ENCODE measurements at regions not wholly inside any gene's neighbourhood (a gene's known extent, or its start where the extent isn't known, plus 50 kb on each side); places are given as distances from the start of the nearest gene placed in this dataset.

GRCh38 chr1:184284900-184285299 is 101.9 kb upstream of the C1orf21 start:
- DNase-seq (ENCODE audit: low spot score): no peak
- Histone ChIP-seq H3K4me2 (ENCODE audit: low read depth, low read length) (no peak overlapping the region), H4K20me1 (ENCODE audit: insufficient read depth, low read length) (no peaks in the 10 kb centered on the region), H3K9me3 (ENCODE audit: low read length) (peaks cover 8% of the 10 kb centered on the region), H3K27ac (ENCODE audit: extremely low read length, insufficient read depth, low read length) (no peak overlapping the region), H3K4me1 (ENCODE audit: insufficient read depth, low read length) (no peaks in the 10 kb centered on the region), H3K36me3 (replicated peaks in 1 of 2; ENCODE audit: control insufficient read depth in 1 of 2, insufficient read depth in 2 of 2, low read length in 2 of 2) (no peaks in the 10 kb centered on the region), H2AFZ (ENCODE audit: low read length) (no peak overlapping the region), H3K9ac (ENCODE audit: insufficient read depth, low read depth, low read length) (no peak overlapping the region), H3K27me3 (ENCODE audit: control insufficient read depth in 1 of 2, insufficient read depth in 2 of 2, low read length in 2 of 2) (no peaks in the 10 kb centered on the region), H3K4me3 (replicated peaks in 1 of 3; ENCODE audit: insufficient read depth in 1 of 3, low read depth in 2 of 3, low read length in 3 of 3) (no peak overlapping the region), H3K79me2 (ENCODE audit: insufficient read depth, low read length) (no peaks in the 10 kb centered on the region)
- ChIA-PET POLR2A (no interaction called here), CTCF (ENCODE audit: low intra/inter-chr PET ratio, low total read pairs) (no interaction called here)
- no peak for FAIRE-seq
- TF ChIP-seq ZNF296 (CRISPR knock-in tag; conservative IDR thresholded peaks at IDR 0.05) (no peak), ZNF775 (CRISPR knock-in tag; IDR thresholded peaks at IDR 0.05; ENCODE audit: borderline replicate concordance) (no peak), CREBL2 (CRISPR knock-in tag; IDR thresholded peaks at IDR 0.05; ENCODE audit: borderline replicate concordance) (no peak), ZSCAN22 (CRISPR knock-in tag; IDR thresholded peaks at IDR 0.05) (no peak), MAFF (IDR thresholded peaks at IDR 0.05; ENCODE audit: low read depth, low read length) (0 out of 2 replicates have a peak, but pooled peaks have one; percentile 58), ZNF710 (CRISPR knock-in tag; IDR thresholded peaks at IDR 0.05; ENCODE audit: borderline replicate concordance) (no peak), MAFK (conservative IDR thresholded peaks at IDR 0.05 in 1 of 2, IDR thresholded peaks at IDR 0.05 in 1 of 2; ENCODE audit: low read length in 2 of 2) (peak; percentile 43 to 63; a peak in 2 of 4 replicates), ZNF703 (CRISPR knock-in tag; IDR thresholded peaks at IDR 0.05; ENCODE audit: borderline replicate concordance) (no peak)
- ATAC-seq: no peak
- 0% methylated on average over 1 of the region's 1 CpG for WGBS (ENCODE audit: low lambda C conversion rate)
- intact Hi-C loops (cut with micrococcal nuclease; ENCODE audit: unreplicated experiment) (no loop called here), in situ Hi-C loops (cut with HindIII; ENCODE audit: extremely low pct_ligation_motif_present, low pct_unique_long_range_greater_than_20kb) (no loop called here)
- no TSS peak for BruUV-seq (replicated peaks)
